Stimulated activated CD4-positive, alpha-beta T cell treated with anti-CD3 and anti-CD28 coated beads, TNF-alpha, amount 100 ng/mL, for 48 hours (primary cell): ENCODE measurements at regions not wholly inside any gene's neighbourhood (a gene's known extent, or its start where the extent isn't known, plus 50 kb on each side); places are given as distances from the start of the nearest gene placed in this dataset.

Experiments used
- DNase-seq, 3 donors: peaks; one replicate each; pipeline ENCODE4 v3.0.0-alpha.2; 2020; ENCODE audit warnings: low read depth in 3 of 3

GRCh38 chr5:159752622-159753275 lies 163.5 kb upstream of the ADRA1B start:
- no peak for DNase-seq

GRCh38 chr5:159758189-159758588 lies 158.1 kb upstream of the ADRA1B start:
- DNase-seq = no peak

- no peak for DNase-seq
Observed at GRCh38 chr5:159759791-159760290, 156.4 kb upstream of the ADRA1B start.

- no peak for DNase-seq
Observed at GRCh38 chr5:159762921-159763320, 153.4 kb upstream of the ADRA1B start.

GRCh38 chr5:159763562-159763961 lies 152.7 kb upstream of the ADRA1B start:
- DNase-seq = no peak

GRCh38 chr5:159764283-159765134 lies 151.8 kb upstream of the ADRA1B start:
- DNase-seq = no peak

GRCh38 chr5:159765135-159765433 lies 151.2 kb upstream of the ADRA1B start:
- DNase-seq = no peak

- DNase-seq = no peak
Observed at GRCh38 chr5:159765760-159766517, 150.3 kb upstream of the ADRA1B start.

GRCh38 chr5:159768243-159768642 lies 148.0 kb upstream of the ADRA1B start:
- no peak for DNase-seq

GRCh38 chr5:159772698-159773061 lies 143.6 kb upstream of the ADRA1B start:
- no peak for DNase-seq

- peak; percentile 70 to 80 (median 75) for DNase-seq
Observed at GRCh38 chr5:159773062-159773924, 143.0 kb upstream of the ADRA1B start.

- no peak for DNase-seq
Observed at GRCh38 chr5:159774476-159775031, 141.7 kb upstream of the ADRA1B start.

- DNase-seq = no peak
Observed at GRCh38 chr5:159775890-159776289, 140.4 kb upstream of the ADRA1B start.

- no peak for DNase-seq
Observed at GRCh38 chr5:159777049-159777660, 139.1 kb upstream of the ADRA1B start.

GRCh38 chr5:159779481-159779880 lies 136.8 kb upstream of the ADRA1B start:
- no peak for DNase-seq

- no peak for DNase-seq
Observed at GRCh38 chr5:159780246-159780645, 136.0 kb upstream of the ADRA1B start.

GRCh38 chr5:159781626-159782157 lies 134.6 kb upstream of the ADRA1B start:
- no peak for DNase-seq

GRCh38 chr5:159782197-159782994 lies 133.9 kb upstream of the ADRA1B start:
- no peak for DNase-seq

GRCh38 chr5:159782995-159783300 lies 133.3 kb upstream of the ADRA1B start:
- DNase-seq = no peak

- DNase-seq = no peak
Observed at GRCh38 chr5:159783726-159784247, 132.5 kb upstream of the ADRA1B start.
